Right renal pelvis (tissue), 4 donors: ENCODE measurements at regions not wholly inside any gene's neighbourhood (a gene's known extent, or its start where the extent isn't known, plus 50 kb on each side); places are given as distances from the start of the nearest gene placed in this dataset.
"Not testable (repeated sequence)": the region's sequence is repeated elsewhere in the genome, so short reads cannot be mapped to it uniquely, and the experiment has no call there.

Experiments used
- DNase-seq, 4 donors: peaks; one replicate each; pipeline ENCODE4 v3.0.0-alpha.2; 2013; ENCODE audit warnings: low read depth in 4 of 4, low spot score in 3 of 4, missing footprints in 1 of 4

- DNase-seq = no peak
These were observed 125.9 kb upstream of the THBS2 start for GRCh38 chr6:169379495-169380070.

GRCh38 chr6:169378620-169379381 lies 125.2 kb upstream of the THBS2 start:
- no peak for DNase-seq

DNA sequence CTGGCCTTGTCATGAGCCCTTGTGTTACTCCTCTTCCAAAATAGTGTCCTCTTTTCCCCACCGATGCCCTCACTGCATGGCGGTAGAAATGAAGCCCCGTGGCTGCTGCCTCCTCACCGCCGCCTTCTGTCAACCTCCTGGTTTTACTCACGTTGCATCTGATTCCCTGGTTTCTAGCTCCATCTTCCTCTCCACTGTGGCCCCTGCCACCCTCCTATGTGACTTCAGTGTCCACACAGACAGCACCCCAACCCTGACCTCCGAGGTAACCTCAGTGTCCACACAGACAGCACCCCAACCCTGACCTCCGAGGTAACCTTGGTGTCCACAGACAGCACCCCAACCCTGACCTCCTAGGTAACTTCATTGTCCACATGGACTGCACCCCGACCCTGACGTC lies 122.8 kb upstream of the THBS2 start:
- no peak for DNase-seq

DNA sequence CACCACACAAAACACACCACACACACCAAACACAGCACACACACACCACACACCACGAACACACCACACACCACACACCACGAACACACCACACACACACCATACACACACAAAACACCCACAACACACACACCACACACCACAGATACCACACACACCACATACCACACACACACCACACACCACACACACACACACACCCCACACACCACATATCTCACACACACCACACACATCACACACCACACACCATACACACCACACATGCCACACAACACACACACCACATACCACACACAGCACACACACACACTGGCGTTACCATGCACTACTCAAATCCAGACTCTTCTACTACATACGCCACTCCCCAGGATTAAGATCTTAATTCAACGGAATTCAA lies 118.9 kb upstream of the THBS2 start:
- no peak for DNase-seq

- DNase-seq = no peak
These were observed 117.9 kb upstream of the THBS2 start for GRCh38 chr6:169371344-169372127.

DNA sequence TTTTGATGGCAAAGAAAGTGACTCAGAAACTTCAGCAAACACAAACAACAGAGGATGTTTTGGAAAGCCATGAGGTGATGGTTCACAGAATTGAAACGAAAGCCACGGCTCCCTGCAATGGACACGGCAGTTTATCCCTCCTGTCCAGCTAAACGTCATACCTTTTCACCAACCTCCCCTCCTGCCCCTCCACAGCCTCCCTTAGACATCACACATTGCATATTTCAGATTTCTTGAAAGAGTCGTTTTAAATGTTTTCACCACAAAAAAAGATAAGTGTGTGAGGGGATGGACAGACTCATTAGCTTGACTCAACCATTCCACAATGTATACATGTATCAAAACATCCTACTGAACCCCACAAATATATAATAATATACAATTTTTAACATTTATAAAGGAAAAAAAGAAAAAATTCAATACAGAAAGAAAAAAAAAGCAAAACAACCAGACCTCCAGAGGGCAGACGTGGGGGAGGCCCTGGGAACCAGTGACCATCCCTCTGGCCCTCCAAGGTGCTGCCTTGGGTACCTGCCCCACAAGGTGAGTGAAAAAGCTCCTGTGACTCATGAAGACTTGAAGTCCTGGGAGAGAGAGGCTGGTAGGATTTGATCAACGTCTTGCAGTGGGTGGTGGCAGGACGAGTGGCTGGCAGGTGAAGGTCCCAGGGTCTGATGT lies 117.2 kb upstream of the THBS2 start:
- DNase-seq = no peak

GRCh38 chr6:169370054-169370453 lies 116.4 kb upstream of the THBS2 start:
- no peak for DNase-seq

GRCh38 chr6:169368200-169368599 lies 114.6 kb upstream of the THBS2 start:
- DNase-seq = no peak

GRCh38 chr6:169367507-169367906 lies 113.9 kb upstream of the THBS2 start:
- no peak for DNase-seq

DNA sequence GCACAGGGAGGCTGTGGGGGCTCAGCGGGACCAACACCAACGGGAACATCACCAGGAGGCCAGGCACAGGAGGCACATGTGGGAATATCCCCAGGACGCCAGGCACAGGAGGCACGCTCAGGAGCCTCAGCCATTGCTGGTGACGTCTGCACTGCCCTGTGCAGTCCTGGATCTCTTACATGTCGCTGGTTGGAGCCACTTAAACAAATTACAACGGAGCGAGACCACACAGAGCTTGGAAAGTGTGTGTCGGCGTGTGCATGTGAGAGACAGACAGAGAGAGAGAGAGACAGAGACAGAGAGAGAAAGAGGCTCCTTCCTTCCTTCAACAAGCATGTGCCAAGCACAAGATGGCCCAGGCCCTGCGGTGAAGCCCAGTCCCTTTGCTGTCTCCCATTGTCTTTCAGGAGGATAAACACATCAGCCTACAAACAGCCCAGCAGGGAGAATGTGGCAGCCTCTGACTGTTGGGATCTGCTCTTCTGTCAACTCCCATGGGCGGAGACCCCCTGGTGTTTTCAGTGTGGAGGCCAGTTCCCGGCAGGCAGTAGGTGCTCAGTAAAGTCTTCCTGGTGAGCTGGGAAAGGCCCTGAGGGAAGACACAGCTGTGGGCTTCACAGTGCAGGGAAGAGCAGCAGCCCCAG lies 112.7 kb upstream of the THBS2 start:
- no peak for DNase-seq

- DNase-seq = no peak
These were observed 112.1 kb upstream of the THBS2 start for GRCh38 chr6:169365567-169366257.

GRCh38 chr6:169363590-169363989 lies 109.9 kb upstream of the THBS2 start:
- no peak for DNase-seq

- DNase-seq = no peak
These were observed 109.0 kb upstream of the THBS2 start for GRCh38 chr6:169362501-169363121.

GRCh38 chr6:169355001-169355400 lies 101.4 kb upstream of the THBS2 start:
- not testable (repeated sequence) for DNase-seq

GRCh38 chr6:169345146-169345545 lies 91.5 kb upstream of the THBS2 start:
- peak in 2 of 4 donors; percentile 17 to 26 for DNase-seq

DNA sequence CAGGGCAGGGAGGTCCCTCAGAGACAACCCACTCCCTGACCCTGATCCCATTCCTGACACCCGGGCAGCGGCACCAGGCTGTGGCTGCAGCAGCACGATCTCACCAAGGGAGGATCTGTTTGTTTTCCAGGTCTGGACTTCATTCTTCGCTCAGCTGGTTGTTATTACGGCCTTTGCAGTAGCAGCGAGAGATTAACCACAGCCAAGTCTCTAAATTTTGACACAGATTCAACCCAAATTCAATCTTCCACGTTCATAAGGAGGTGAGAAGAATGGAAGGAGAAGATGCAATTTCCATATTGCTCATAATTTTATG lies 91.1 kb upstream of the THBS2 start:
- DNase-seq = no peak

GRCh38 chr6:169343886-169344749 lies 90.5 kb upstream of the THBS2 start:
- DNase-seq = no peak

DNA sequence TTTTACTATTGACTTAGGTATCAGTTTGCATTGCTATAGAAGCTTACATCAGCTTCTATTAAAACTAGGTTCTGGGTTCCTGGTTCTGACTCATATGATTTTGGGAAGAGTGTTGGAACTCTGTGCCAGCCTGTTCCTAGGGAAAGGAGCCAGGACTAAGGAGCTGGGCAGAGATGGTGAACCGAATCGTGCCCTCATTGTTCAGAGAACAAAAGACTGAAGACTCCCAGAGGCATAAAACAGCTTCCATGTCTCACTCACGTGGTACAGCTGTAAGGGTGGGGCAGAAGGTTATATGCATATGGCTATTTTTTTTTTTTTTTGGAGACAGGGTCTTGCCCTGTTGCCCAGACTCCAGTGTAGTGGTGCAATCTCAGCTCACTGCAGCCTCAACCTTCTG lies 89.1 kb upstream of the THBS2 start:
- DNase-seq = no peak

DNA sequence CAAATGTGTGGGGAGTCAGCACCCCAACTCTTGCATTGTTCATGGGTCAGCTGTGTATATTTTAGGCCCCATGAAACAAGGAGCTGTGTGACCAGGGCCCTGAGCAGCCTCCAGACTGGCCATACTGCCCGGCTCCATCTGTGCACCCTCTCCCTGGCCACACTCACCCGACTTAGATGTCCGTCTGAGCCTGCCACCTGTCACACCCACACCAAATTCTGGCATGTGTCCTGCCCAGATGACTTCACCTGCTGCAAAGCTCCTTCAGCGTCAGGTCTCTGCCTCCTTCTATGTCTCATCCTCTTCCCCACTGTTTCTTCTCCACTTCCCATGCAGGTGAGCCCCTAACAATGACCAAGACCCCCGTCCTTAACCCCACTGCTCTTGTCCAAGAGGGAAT lies 88.1 kb upstream of the THBS2 start:
- DNase-seq = no peak
